HFFc6 (cell line): ENCODE measurements at regions not wholly inside any gene's neighbourhood (a gene's known extent, or its start where the extent isn't known, plus 50 kb on each side); places are given as distances from the start of the nearest gene placed in this dataset.

Experiments used
- DNase-seq: peaks from one replicate; pipeline ENCODE4 v3.0.0-alpha.2; 2018
- H3K27ac Mint-ChIP-seq: 2 replicates; pipeline ENCODE4 v1.8.0; 2020; ENCODE audit warnings: mild to moderate bottlenecking, mixed read lengths
- H3K27me3 Mint-ChIP-seq: 2 replicates; pipeline ENCODE4 v1.8.0; 2021; ENCODE audit warnings: mild to moderate bottlenecking, moderate library complexity, mixed read lengths; ENCODE audit not compliant: insufficient read depth
- H3K36me3 Mint-ChIP-seq: 2 replicates; pipeline ENCODE4 v1.8.0; 2021; ENCODE audit warnings: low read depth, mixed read lengths
- H3K4me1 Mint-ChIP-seq: 2 replicates; pipeline ENCODE4 v1.8.0; 2020; ENCODE audit warnings: low read depth, mixed read lengths
- H3K4me3 Mint-ChIP-seq: 2 replicates; pipeline ENCODE4 v1.8.0; 2020; ENCODE audit warnings: mild to moderate bottlenecking, moderate library complexity, mixed read lengths
- H3K9me3 Mint-ChIP-seq: 2 replicates; pipeline ENCODE4 v1.8.0; 2020; ENCODE audit warnings: mild to moderate bottlenecking, mixed read lengths
- TF ChIP-seq, protein P1 (sequence below): fragments of 200-600 bp; sonication (generic); IDR thresholded peaks from 2 replicates; pipeline ENCODE4 v1.5.0; 2021; ENCODE audit warnings: antibody characterized with exemption, mild to moderate bottlenecking

DNA sequence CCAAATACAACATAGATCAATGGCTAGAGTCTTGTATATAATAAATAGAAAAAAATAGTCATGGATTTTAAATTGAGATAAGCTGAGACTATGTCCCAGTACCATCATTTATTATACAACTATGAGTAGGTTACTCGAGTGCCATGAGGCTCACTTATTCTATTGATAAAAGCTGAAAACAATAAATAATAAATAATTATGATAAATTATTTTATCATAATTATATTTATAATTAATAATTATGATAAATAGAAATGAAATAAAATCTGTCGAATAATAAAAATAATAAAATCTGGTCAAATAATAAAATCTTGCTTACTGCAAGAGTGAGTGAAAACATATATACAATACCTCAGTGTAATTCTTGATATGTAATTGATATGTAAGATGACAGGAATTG lies 801.4 kb downstream of the FAM181B start:
- Mint-ChIP-seq H3K27ac (no peak overlapping the region), H3K27me3 (no peaks in the 10 kb centered on the region), H3K4me3 (no peak overlapping the region), H3K36me3 (no peaks in the 10 kb centered on the region), H3K4me1 (no peaks in the 10 kb centered on the region), H3K9me3 (peaks cover 32% of the 10 kb centered on the region)
- TF ChIP-seq, protein P1, sequence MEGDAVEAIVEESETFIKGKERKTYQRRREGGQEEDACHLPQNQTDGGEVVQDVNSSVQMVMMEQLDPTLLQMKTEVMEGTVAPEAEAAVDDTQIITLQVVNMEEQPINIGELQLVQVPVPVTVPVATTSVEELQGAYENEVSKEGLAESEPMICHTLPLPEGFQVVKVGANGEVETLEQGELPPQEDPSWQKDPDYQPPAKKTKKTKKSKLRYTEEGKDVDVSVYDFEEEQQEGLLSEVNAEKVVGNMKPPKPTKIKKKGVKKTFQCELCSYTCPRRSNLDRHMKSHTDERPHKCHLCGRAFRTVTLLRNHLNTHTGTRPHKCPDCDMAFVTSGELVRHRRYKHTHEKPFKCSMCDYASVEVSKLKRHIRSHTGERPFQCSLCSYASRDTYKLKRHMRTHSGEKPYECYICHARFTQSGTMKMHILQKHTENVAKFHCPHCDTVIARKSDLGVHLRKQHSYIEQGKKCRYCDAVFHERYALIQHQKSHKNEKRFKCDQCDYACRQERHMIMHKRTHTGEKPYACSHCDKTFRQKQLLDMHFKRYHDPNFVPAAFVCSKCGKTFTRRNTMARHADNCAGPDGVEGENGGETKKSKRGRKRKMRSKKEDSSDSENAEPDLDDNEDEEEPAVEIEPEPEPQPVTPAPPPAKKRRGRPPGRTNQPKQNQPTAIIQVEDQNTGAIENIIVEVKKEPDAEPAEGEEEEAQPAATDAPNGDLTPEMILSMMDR: no peak
- no peak for DNase-seq

DNA sequence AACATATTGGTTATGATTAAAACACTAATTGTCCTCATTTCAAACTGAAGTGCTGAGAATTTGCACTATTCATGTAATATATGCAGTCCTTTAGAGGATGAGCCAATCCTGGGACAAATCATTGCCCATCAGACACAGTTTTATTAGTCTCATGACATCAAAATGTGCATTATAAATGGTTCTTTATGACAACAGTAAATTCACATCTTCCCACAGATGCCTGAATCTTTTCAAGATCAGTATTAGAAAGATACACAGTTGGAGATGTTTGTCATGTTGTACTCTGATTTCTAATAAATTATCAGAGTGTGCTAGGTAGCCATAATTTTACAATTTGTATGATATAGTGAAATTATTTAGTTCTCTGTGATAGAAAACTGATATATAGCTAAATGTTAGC lies 813.5 kb downstream of the FAM181B start:
- H3K36me3 Mint-ChIP-seq: no peaks in the 10 kb centered on the region
- no peak overlapping the region for H3K4me3 Mint-ChIP-seq
- no peaks in the 10 kb centered on the region for H3K27me3 Mint-ChIP-seq
- no peak overlapping the region for H3K27ac Mint-ChIP-seq
- no peak for DNase-seq
- H3K4me1 Mint-ChIP-seq: no peaks in the 10 kb centered on the region
- TF ChIP-seq, protein P1: no peak
- peaks cover 18% of the 10 kb centered on the region; the same call in 1 of the 2 replicates for H3K9me3 Mint-ChIP-seq

DNA sequence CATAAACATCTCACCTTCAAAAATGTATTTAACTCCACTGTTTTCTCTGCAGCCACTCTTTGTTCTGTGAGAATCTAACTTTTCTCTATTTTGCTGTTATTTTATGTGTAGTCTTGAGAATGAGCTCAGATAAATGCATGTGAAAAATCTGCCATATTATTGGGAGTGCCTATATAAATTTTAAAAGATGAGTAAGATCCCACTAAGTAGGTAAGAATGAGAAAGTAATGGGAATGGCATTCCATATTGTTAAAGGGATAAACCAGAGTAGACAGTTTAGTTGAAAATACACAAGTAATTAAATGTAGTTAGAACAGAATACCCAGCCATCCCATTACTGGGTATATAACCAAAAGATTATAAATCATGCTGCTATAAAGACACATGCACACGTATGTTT lies 817.2 kb downstream of the FAM181B start:
- Mint-ChIP-seq H3K27ac (no peak overlapping the region), H3K9me3 (peaks cover 25% of the 10 kb centered on the region)

DNA sequence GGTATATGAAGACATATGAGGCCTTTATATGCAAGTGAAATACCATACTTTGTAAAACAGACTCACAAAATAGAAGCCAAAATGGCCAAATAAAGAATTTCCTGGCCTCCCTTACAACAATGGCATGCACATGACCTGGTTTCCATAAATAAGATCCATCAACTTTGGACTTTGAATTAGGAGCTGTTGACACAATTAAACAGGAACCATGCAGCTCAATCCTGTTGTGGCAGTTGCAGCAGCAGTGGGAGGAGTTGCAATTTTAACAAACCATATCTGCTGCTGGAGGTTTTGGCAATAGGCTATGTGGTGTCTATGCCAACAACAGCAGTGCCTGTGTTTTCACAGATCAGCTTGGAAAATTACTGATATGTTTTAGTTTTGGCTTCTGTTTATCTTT lies 818.6 kb downstream of the FAM181B start:
- no peaks in the 10 kb centered on the region for H3K4me1 Mint-ChIP-seq
- no peak overlapping the region for H3K4me3 Mint-ChIP-seq
- H3K9me3 Mint-ChIP-seq: peaks cover 25% of the 10 kb centered on the region
- H3K36me3 Mint-ChIP-seq: no peaks in the 10 kb centered on the region
- TF ChIP-seq, protein P1: no peak
- H3K27me3 Mint-ChIP-seq: no peaks in the 10 kb centered on the region
- no peak overlapping the region for H3K27ac Mint-ChIP-seq
- no peak for DNase-seq

More for the DNA sequence above, 817.2 kb downstream of the FAM181B start:
- TF ChIP-seq, protein P1: no peak
- Mint-ChIP-seq H3K36me3 (no peaks in the 10 kb centered on the region), H3K4me1 (no peaks in the 10 kb centered on the region), H3K4me3 (no peak overlapping the region), H3K27me3 (no peaks in the 10 kb centered on the region)
- DNase-seq: no peak

DNA sequence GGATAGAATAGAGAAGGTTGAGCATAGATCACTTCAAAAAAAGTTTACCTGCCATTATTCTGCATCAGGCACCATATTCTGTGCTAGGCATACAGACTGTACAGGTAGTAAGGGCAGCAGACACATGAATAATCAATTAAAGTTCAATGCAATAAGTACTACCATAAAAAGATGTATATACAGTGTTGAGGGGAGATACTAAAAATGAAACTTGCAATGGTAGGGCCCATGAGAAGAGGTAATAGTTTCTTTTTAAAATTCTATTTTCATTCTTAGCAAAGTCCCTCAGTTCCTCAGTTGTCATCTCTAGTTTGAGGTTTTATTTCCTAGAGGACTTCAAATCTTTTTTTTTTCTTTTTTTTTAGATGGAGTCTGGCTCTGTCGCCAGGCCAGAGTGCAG lies 819.9 kb downstream of the FAM181B start:
- H3K27ac Mint-ChIP-seq: no peak overlapping the region
- H3K4me3 Mint-ChIP-seq: no peak overlapping the region
- TF ChIP-seq, protein P1: no peak
- DNase-seq: no peak
- H3K27me3 Mint-ChIP-seq: no peaks in the 10 kb centered on the region
- no peaks in the 10 kb centered on the region for H3K4me1 Mint-ChIP-seq
- H3K9me3 Mint-ChIP-seq: peaks cover 26% of the 10 kb centered on the region
- 0 out of 2 replicates have a peak, but pooled peaks cover under 1% of the 10 kb centered on the region for H3K36me3 Mint-ChIP-seq

DNA sequence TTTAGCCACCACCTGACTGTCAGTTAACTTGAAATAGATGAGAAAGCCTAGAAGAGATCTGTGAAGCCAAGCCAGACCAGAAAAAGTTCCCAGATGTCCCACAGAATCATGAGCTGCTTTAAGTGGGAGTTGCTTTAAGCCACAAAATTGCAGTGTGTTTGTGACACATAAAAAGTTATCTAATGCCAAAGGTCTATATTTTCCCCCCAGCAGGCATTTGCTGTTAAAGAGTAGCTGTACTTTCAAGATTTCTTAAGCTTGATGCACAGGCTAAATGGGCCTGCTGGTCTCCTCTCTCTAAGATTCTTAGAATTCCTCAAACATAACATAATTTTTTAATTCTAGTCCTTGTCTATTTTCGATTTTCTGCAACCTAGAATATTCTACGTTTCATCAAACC lies 825.7 kb downstream of the FAM181B start:
- no peaks in the 10 kb centered on the region for H3K27me3 Mint-ChIP-seq

More for the DNA sequence above, 825.7 kb downstream of the FAM181B start:
- TF ChIP-seq, protein P1: no peak
- DNase-seq: no peak
- 0 out of 2 replicates have a peak, but pooled peaks cover 4% of the 10 kb centered on the region for H3K36me3 Mint-ChIP-seq
- H3K27ac Mint-ChIP-seq: no peak overlapping the region
- H3K4me1 Mint-ChIP-seq: no peaks in the 10 kb centered on the region
- peaks cover 19% of the 10 kb centered on the region for H3K9me3 Mint-ChIP-seq
- no peak overlapping the region for H3K4me3 Mint-ChIP-seq
